Glutamatergic neuron (in vitro differentiated cells): ENCODE measurements at regions not wholly inside any gene's neighbourhood (a gene's known extent, or its start where the extent isn't known, plus 50 kb on each side); places are given as distances from the start of the nearest gene placed in this dataset.

ENCODE experiments used
- DNase-seq: peaks from one replicate; pipeline ENCODE4 v3.0.0; 2022
- H3K27ac Mint-ChIP-seq: one replicate; pipeline ENCODE4 v1.8.0; 2020; ENCODE audit warnings: mild to moderate bottlenecking, mixed read lengths, inconsistent platforms; ENCODE audit not compliant: unreplicated experiment
- H3K27me3 Mint-ChIP-seq: one replicate; pipeline ENCODE4 v1.8.0; 2020; ENCODE audit warnings: mild to moderate bottlenecking, moderate library complexity, mixed read lengths, inconsistent platforms; ENCODE audit not compliant: unreplicated experiment
- H3K36me3 Mint-ChIP-seq: one replicate; pipeline ENCODE4 v1.8.0; 2020; ENCODE audit warnings: mild to moderate bottlenecking, mixed read lengths, inconsistent platforms; ENCODE audit not compliant: unreplicated experiment
- H3K4me1 Mint-ChIP-seq: one replicate; pipeline ENCODE4 v1.8.0; 2020; ENCODE audit warnings: mild to moderate bottlenecking, low read depth, mixed read lengths, inconsistent platforms; ENCODE audit not compliant: unreplicated experiment
- H3K4me3 Mint-ChIP-seq: one replicate; pipeline ENCODE4 v1.8.0; 2020; ENCODE audit warnings: mild to moderate bottlenecking, mixed read lengths, inconsistent platforms; ENCODE audit not compliant: unreplicated experiment
- H3K9me3 Mint-ChIP-seq: one replicate; pipeline ENCODE4 v1.8.0; 2020; ENCODE audit warnings: mild to moderate bottlenecking, moderate library complexity, mixed read lengths, inconsistent platforms; ENCODE audit not compliant: unreplicated experiment
- CTCF ChIP-seq: fragments of 200-600 bp; sonication (generic); IDR thresholded peaks from one replicate; pipeline ENCODE4 v1.5.0; 2021; ENCODE audit not compliant: partially characterized antibody, unreplicated experiment

DNA sequence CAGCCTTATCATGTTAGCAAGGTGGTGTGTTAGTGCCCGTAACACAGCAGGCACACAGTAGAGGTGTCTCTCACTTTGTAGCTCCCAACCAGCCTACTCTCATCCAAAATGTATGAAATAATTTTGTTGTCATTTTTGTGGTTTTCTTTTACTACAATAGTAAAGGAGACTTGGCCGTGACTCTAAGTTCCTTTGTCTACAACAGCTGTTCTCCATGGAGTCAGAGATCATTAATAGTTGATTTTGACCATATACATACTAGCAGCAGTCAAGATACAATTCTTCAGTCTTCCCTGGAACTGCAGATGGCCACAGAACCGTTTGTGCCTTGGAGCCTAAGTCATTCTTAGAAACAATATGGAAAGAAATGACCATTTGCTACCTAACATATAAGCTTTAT lies 567.1 kb downstream of the TLR4 start:
- no peaks in the 10 kb centered on the region for H3K9me3 Mint-ChIP-seq
- H3K27ac Mint-ChIP-seq = no peak overlapping the region
- H3K4me1 Mint-ChIP-seq = no peaks in the 10 kb centered on the region
- no peak for DNase-seq
- H3K27me3 Mint-ChIP-seq = no peaks in the 10 kb centered on the region
- H3K4me3 Mint-ChIP-seq = no peak overlapping the region
- no peak for TF ChIP-seq CTCF
- H3K36me3 Mint-ChIP-seq = no peaks in the 10 kb centered on the region

DNA sequence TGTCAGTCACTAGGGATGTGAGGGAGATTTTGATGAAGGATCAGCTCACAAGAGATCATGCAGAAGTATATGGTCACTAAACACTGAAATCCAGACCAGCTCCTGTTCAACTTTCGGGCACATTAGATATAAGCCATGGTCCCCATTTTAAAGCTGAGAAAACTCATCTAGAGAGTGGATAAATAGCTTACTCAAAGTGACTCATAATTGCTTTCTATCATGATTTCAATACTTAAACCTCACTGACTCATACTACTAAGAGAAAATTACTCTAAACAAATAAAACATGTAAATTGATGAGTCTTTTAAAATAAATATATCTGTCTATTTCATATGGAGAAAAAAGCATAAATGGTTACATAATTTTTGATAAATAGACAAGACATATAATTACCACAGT lies 567.7 kb downstream of the TLR4 start:
- DNase-seq = no peak
- Mint-ChIP-seq H3K36me3 (no peaks in the 10 kb centered on the region), H3K4me3 (no peak overlapping the region), H3K27ac (no peak overlapping the region), H3K4me1 (no peaks in the 10 kb centered on the region), H3K27me3 (no peaks in the 10 kb centered on the region), H3K9me3 (no peaks in the 10 kb centered on the region)
- TF ChIP-seq CTCF = no peak

GRCh38 chr9:118273048-118273447 lies 568.8 kb downstream of the TLR4 start:
- Mint-ChIP-seq H3K4me3 (no peak overlapping the region), H3K27ac (no peak overlapping the region), H3K36me3 (no peaks in the 10 kb centered on the region), H3K4me1 (no peaks in the 10 kb centered on the region), H3K27me3 (no peaks in the 10 kb centered on the region), H3K9me3 (no peaks in the 10 kb centered on the region)
- DNase-seq = no peak
- no peak for TF ChIP-seq CTCF

GRCh38 chr9:118276784-118277183 lies 572.6 kb downstream of the TLR4 start:
- no peak for TF ChIP-seq CTCF
- no peak overlapping the region for H3K27ac Mint-ChIP-seq
- no peaks in the 10 kb centered on the region for H3K9me3 Mint-ChIP-seq
- no peak for DNase-seq
- H3K36me3 Mint-ChIP-seq = no peaks in the 10 kb centered on the region
- peaks cover 5% of the 10 kb centered on the region for H3K4me1 Mint-ChIP-seq
- H3K27me3 Mint-ChIP-seq = no peaks in the 10 kb centered on the region
- no peak overlapping the region for H3K4me3 Mint-ChIP-seq

DNA sequence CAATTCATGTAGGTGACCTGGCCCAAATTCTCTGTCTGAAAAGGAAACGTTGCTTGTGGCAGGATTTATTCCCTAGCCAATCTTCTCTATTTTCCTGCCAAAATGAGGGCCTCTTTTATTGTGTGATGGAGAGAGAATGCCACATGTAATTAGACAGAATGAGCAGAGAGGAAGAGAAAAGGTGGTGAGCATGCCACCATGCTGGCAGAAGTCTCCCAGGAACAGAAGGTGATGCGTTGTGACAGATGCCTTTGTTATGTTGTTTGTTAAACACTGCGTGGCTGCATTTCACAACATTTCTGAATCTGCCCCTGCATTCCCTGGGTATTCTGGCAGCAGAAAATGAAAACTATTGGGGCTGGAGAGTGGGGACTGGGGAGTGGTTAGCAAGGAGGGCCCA lies 577.6 kb downstream of the TLR4 start:
- H3K27me3 Mint-ChIP-seq = no peaks in the 10 kb centered on the region
- H3K4me1 Mint-ChIP-seq = peaks cover 8% of the 10 kb centered on the region
- TF ChIP-seq CTCF = no peak
- no peaks in the 10 kb centered on the region for H3K36me3 Mint-ChIP-seq
- DNase-seq = no peak
- peak overlapping the region; percentile 35 for H3K27ac Mint-ChIP-seq
- no peaks in the 10 kb centered on the region for H3K9me3 Mint-ChIP-seq
- H3K4me3 Mint-ChIP-seq = no peak overlapping the region
